HEK293T (cell line): ENCODE measurements at regions not wholly inside any gene's neighbourhood (a gene's known extent, or its start where the extent isn't known, plus 50 kb on each side); places are given as distances from the start of the nearest gene placed in this dataset.

Experiments
- ARNT ChIP-seq: fragments of 450-650 bp; IDR thresholded peaks from 2 replicates; pipeline ENCODE4 v1.6.1; 2017; ENCODE audit warnings: mild to moderate bottlenecking
- BHLHE40 ChIP-seq: fragments of 450-650 bp; IDR thresholded peaks from 2 replicates; pipeline ENCODE4 v1.6.1; 2016; ENCODE audit warnings: mild to moderate bottlenecking, moderate library complexity, borderline replicate concordance
- CTBP1 ChIP-seq: fragments of 450-650 bp; IDR thresholded peaks from 2 replicates; pipeline ENCODE4 v1.6.1; 2016; ENCODE audit warnings: borderline replicate concordance
- ELF4 ChIP-seq: fragments of 450-650 bp; IDR thresholded peaks from 2 replicates; pipeline ENCODE4 v1.6.1; 2017; ENCODE audit warnings: antibody characterized with exemption
- FOXA1 ChIP-seq: fragments of 450-650 bp; IDR thresholded peaks from 2 replicates; pipeline ENCODE4 v1.6.1; 2016; ENCODE audit warnings: mild to moderate bottlenecking
- FOXK2 ChIP-seq: fragments of 450-650 bp; IDR thresholded peaks from 2 replicates; pipeline ENCODE4 v1.6.1; 2016; ENCODE audit warnings: mild to moderate bottlenecking
- FOXM1 ChIP-seq: fragments of 450-650 bp; IDR thresholded peaks from 2 replicates; pipeline ENCODE4 v1.6.1; 2017; ENCODE audit warnings: mild to moderate bottlenecking, borderline replicate concordance
- HDGF ChIP-seq: fragments of 450-650 bp; IDR thresholded peaks from 2 replicates; pipeline ENCODE4 v1.6.1; 2017; ENCODE audit warnings: antibody characterized with exemption, borderline replicate concordance
- L3MBTL2 ChIP-seq: fragments of 450-650 bp; conservative IDR thresholded peaks from 2 replicates; pipeline ENCODE4 v1.6.1; 2016; ENCODE audit warnings: mild to moderate bottlenecking
- NFRKB ChIP-seq: fragments of 450-650 bp; IDR thresholded peaks from 2 replicates; pipeline ENCODE4 v1.6.1; 2016; ENCODE audit warnings: mild to moderate bottlenecking, moderate library complexity
- SP1 ChIP-seq: fragments of 450-650 bp; IDR thresholded peaks from 2 replicates; pipeline ENCODE4 v1.6.1; 2017
- SUZ12 ChIP-seq: fragments of 450-650 bp; IDR thresholded peaks from 2 replicates; pipeline ENCODE4 v1.6.1; 2016; ENCODE audit warnings: mild to moderate bottlenecking
- TARDBP ChIP-seq: fragments of 450-650 bp; IDR thresholded peaks from 2 replicates; pipeline ENCODE4 v1.6.1; 2016
- ZNF384 ChIP-seq: fragments of 450-650 bp; IDR thresholded peaks from 2 replicates; pipeline ENCODE4 v1.6.1; 2016

DNA sequence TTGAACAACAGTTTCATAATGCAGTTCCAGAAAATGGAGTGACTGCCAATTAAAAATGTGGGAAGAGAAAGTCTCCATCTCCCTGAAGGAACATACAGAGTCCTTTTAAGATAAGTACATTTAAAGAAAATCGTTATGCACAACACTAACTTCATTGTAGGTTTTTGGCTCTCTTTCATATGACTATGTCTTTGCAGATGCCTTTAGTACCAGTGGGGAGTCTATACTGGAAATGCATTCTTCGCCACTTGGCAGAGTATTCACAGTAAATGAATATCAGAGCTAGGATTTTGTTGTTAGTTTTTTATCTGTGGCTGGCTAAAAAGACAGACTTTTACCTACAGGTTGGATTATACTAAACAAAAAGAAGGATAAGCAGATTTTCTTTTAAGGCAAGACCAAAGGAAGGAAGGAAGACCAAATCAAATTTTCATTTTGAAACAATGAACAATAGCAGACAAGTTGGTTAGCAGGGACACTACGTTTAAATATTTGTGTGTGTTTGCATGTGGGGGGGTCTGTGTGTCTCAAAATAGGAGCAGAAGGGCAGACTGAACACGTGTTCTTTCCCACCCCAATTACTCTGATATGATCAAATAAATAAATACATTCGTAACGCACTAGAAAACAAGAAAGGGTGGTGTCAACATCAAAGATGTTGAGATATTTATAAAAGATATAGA, 124.5 kb downstream of the BTG1 start:
- TF ChIP-seq NFRKB: no peak
- no peak for TF ChIP-seq ELF4
- TF ChIP-seq FOXK2: no peak
- TF ChIP-seq FOXM1: no peak
- TF ChIP-seq ZNF384: no peak
- TF ChIP-seq ARNT: no peak
- TF ChIP-seq TARDBP: no peak
- TF ChIP-seq BHLHE40: no peak
- no peak for TF ChIP-seq HDGF
- TF ChIP-seq SP1: no peak
- no peak for TF ChIP-seq CTBP1
- TF ChIP-seq SUZ12: no peak
- no peak for TF ChIP-seq FOXA1
- TF ChIP-seq L3MBTL2: no peak
